GM12864 (cell line): ENCODE measurements at regions not wholly inside any gene's neighbourhood (a gene's known extent, or its start where the extent isn't known, plus 50 kb on each side); places are given as distances from the start of the nearest gene placed in this dataset.

Experiments used
- DNase-seq: peaks from one replicate; pipeline ENCODE4 v3.0.0-alpha.2; 2011; ENCODE audit warnings: low read depth
- H3K4me3 ChIP-seq: 2 replicates; pipeline ENCODE4 v1.5.1; 2011; ENCODE audit warnings: mild to moderate bottlenecking, low read depth, low read length, control low read depth
- TF ChIP-seq, protein P1 (sequence below): IDR thresholded peaks from 2 replicates; pipeline ENCODE4 v1.5.1; 2011; ENCODE audit warnings: low read depth, mild to moderate bottlenecking, moderate library complexity, low read length, control low read depth, inconsistent platforms; ENCODE audit errors: missing control alignments

DNA sequence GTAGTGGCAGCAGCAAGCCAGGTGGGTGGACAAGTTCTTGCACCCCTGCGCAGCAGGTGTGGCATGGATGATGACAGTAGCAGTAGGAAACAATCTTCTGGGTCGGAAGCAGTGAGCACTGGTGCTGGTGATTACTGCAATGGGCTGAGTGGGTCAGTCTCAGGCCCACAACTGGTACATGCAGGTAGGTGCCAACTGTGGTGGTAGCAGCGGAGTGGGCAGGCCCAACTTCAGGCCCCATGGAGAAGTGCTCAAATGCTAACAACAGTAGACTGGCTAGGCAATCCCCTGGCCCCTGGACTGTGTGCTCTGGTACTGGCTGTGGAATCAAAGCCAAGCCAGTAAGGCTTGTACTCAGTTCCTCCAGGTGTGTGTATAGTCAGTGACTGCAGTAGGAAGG is 413.7 kb downstream of the PDGFC start:
- TF ChIP-seq, protein P1, sequence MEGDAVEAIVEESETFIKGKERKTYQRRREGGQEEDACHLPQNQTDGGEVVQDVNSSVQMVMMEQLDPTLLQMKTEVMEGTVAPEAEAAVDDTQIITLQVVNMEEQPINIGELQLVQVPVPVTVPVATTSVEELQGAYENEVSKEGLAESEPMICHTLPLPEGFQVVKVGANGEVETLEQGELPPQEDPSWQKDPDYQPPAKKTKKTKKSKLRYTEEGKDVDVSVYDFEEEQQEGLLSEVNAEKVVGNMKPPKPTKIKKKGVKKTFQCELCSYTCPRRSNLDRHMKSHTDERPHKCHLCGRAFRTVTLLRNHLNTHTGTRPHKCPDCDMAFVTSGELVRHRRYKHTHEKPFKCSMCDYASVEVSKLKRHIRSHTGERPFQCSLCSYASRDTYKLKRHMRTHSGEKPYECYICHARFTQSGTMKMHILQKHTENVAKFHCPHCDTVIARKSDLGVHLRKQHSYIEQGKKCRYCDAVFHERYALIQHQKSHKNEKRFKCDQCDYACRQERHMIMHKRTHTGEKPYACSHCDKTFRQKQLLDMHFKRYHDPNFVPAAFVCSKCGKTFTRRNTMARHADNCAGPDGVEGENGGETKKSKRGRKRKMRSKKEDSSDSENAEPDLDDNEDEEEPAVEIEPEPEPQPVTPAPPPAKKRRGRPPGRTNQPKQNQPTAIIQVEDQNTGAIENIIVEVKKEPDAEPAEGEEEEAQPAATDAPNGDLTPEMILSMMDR, result no peak
- no peak overlapping the region for H3K4me3 ChIP-seq
- no peak for DNase-seq

DNA sequence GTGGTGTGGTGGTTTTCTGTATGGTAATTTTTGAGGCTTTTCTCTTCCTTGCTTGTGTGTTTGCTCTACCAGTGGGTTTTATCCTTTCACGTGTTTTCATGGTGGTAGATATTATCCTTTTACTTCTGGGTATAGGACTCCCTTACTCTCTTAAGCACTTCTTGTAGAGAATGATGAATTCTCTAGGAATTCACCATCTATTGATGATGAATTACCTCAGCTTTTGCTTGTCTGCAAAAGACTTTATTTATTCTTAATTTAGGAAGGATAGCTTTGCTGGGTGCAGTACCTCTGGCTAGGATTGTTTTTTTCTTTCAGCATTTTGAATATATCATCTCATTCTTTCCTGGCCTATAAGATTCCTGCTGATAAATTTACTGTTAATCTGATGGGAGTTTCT is 415.3 kb downstream of the PDGFC start:
- no peak overlapping the region for H3K4me3 ChIP-seq
- DNase-seq, result no peak
- TF ChIP-seq, protein P1, result no peak

DNA sequence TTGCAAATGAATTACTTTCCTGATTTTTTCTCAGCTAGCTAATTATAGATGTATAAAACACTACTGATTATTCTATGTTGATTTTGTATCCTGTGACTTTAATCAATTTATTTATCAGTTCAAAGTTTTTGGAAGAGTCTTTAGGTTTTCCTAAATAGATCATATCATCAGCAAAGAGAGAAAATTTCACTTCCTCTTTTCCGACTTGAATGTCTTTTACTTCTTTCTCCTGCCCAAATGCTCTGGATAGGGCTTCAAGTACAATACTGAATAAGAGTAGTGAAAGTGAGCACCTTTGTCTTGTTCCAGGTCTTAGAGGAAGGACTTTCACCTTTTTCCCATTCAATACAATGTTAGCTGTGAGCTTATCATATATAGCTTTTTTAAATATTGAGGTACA is 417.9 kb downstream of the PDGFC start:
- H3K4me3 ChIP-seq, result no peak overlapping the region
- TF ChIP-seq, protein P1, result no peak
- no peak for DNase-seq

DNA sequence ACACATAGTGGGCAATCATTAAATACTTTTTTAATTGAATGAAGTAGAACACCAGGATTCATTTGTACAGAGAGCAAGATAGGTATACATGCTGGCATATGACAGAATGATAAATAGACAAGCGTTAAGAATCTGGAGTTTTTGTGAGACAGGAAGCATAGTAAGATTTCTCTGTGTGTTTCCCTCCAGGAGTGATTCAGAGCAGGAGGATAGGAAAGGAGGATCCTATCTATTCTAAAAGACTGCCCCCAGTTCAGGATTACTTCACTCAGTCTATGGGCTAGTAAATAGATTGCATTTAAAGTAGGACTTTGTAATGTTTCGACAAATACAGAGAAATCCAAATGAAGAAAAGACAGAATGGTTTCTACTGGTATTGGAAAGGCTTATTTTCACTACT is 423.7 kb downstream of the PDGFC start:
- DNase-seq, result no peak
- TF ChIP-seq, protein P1, result no peak
- no peak overlapping the region for H3K4me3 ChIP-seq

DNA sequence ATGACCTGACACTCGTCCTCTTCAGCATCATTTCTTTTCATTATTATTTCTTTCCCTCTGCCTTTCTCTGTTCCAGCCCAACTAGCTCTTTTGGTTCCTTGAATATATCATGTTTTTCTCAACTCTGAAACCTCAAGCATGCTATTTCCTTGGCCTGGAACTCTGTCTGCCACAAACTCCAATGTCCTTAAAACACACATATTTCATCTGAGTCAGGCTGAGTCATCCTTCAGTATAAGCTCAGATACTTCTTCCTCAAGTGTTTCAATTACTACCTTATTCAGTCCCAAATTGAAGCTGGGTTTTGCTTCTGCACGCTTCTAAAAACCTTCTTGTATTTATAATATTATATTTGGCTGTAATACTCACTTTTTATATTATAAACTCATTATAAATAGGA is 424.2 kb downstream of the PDGFC start:
- DNase-seq, result no peak
- no peak overlapping the region for H3K4me3 ChIP-seq
- TF ChIP-seq, protein P1, result no peak

DNA sequence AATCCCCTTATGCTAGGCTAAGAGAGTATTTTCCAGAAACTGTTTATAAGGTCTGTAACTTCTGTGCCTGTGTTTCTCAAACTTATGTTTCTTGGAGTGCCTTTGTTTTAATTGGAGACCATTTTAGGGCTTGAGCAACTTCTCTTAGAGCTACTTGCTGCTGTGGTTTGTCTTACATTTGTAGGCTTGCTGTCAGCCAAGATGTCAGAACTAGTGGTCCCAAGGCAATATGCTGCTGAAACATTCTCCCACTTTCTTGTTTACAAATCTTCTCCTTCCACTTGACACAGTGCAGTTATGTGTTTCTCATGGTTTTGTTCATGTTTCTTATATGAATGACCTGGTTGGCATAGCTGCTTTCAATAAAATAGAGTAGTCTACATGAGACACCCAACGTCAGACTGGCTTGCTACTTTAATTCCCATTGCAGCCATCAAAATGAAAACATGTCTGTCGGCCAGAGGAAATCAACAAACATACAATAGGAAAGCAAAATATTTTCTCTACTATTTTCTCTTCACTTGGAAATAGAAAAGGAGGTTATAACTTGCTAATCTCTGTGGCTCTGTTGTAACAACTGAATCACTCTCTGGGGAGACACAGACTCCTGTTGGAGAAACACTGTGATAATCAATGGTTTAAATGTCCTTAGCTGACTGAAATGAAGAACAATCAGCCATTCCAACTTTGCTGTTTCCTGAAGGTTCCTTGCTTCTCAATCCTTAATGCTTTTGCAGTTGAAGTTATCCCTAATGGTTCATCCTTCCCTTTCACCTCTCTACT is 426.4 kb downstream of the PDGFC start:
- no peak overlapping the region for H3K4me3 ChIP-seq
- TF ChIP-seq, protein P1, result no peak
- no peak for DNase-seq

DNA sequence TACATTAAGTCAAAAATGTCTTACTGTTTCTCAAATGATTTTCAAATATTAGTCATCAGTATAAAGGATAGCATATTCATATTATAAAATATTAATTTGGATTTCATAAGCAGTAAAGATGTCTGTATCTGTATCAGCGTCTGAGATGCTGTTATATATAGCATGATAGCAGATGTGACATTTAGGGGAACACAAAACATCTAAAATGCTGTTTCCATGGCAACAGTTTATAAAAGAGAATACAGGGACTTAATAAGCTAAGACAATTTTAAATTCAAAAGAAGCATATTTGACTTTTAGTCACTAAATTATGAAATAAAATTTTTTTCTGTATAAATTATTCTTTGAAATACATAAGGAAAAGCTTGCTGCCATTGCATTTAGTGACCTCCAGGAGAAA is 432.2 kb downstream of the PDGFC start:
- H3K4me3 ChIP-seq, result no peak overlapping the region
- DNase-seq, result no peak
- TF ChIP-seq, protein P1, result no peak
